ENCODE measurements at regions not wholly inside any gene's neighbourhood (a gene's known extent, or its start where the extent isn't known, plus 50 kb on each side); places are given as distances from the start of the nearest gene placed in this dataset.

- TF ChIP-seq, protein P1, sequence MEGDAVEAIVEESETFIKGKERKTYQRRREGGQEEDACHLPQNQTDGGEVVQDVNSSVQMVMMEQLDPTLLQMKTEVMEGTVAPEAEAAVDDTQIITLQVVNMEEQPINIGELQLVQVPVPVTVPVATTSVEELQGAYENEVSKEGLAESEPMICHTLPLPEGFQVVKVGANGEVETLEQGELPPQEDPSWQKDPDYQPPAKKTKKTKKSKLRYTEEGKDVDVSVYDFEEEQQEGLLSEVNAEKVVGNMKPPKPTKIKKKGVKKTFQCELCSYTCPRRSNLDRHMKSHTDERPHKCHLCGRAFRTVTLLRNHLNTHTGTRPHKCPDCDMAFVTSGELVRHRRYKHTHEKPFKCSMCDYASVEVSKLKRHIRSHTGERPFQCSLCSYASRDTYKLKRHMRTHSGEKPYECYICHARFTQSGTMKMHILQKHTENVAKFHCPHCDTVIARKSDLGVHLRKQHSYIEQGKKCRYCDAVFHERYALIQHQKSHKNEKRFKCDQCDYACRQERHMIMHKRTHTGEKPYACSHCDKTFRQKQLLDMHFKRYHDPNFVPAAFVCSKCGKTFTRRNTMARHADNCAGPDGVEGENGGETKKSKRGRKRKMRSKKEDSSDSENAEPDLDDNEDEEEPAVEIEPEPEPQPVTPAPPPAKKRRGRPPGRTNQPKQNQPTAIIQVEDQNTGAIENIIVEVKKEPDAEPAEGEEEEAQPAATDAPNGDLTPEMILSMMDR (conservative IDR thresholded peaks at IDR 0.05 in 1 of 2, IDR thresholded peaks at IDR 0.05 in 1 of 2; ENCODE audit: extremely low read depth in 1 of 2, insufficient read depth in 1 of 2, low read depth in 1 of 2, low read length in 2 of 2) = no peak
- TF ChIP-seq EZH2 (IDR thresholded peaks at IDR 0.05; ENCODE audit: borderline replicate concordance, low read length) = no peak
Measured at GRCh38 chr5:143898916-143899591, 87.1 kb downstream of the HMHB1 start.
